Chondrocyte (in vitro differentiated cells): ENCODE measurements at regions not wholly inside any gene's neighbourhood (a gene's known extent, or its start where the extent isn't known, plus 50 kb on each side); places are given as distances from the start of the nearest gene placed in this dataset.
"Not testable (repeated sequence)": the region's sequence is repeated elsewhere in the genome, so short reads cannot be mapped to it uniquely, and the experiment has no call there.

ENCODE experiments used
- DNase-seq: peaks from one replicate; pipeline ENCODE4 v3.0.0; 2021; ENCODE audit warnings: mixed read lengths, low spot score
- H3K27ac Mint-ChIP-seq: one replicate; pipeline ENCODE4 v1.8.0; 2021; ENCODE audit warnings: mild to moderate bottlenecking, moderate library complexity, mixed read lengths; ENCODE audit not compliant: unreplicated experiment
- H3K27me3 Mint-ChIP-seq: 2 replicates; pipeline ENCODE4 v1.8.0; 2021; ENCODE audit warnings: low read depth, mixed read lengths
- H3K36me3 Mint-ChIP-seq: 2 replicates; pipeline ENCODE4 v1.8.0; 2021; ENCODE audit warnings: low read depth, mixed read lengths
- H3K4me1 Mint-ChIP-seq: 2 replicates; pipeline ENCODE4 v1.8.0; 2021; ENCODE audit warnings: low read depth, mild to moderate bottlenecking, mixed read lengths
- H3K4me3 Mint-ChIP-seq: one replicate; pipeline ENCODE4 v1.8.0; 2021; ENCODE audit warnings: mild to moderate bottlenecking, moderate library complexity, mixed read lengths; ENCODE audit not compliant: unreplicated experiment
- H3K9me3 Mint-ChIP-seq: 2 replicates; pipeline ENCODE4 v1.8.0; 2021; ENCODE audit warnings: low read depth, mixed read lengths
- TF ChIP-seq, protein P1 (sequence below): fragments of 200-600 bp; sonication (generic); IDR thresholded peaks from 2 replicates; pipeline ENCODE4 v1.5.0; 2021; ENCODE audit warnings: antibody characterized with exemption, mild to moderate bottlenecking, moderate library complexity

DNA sequence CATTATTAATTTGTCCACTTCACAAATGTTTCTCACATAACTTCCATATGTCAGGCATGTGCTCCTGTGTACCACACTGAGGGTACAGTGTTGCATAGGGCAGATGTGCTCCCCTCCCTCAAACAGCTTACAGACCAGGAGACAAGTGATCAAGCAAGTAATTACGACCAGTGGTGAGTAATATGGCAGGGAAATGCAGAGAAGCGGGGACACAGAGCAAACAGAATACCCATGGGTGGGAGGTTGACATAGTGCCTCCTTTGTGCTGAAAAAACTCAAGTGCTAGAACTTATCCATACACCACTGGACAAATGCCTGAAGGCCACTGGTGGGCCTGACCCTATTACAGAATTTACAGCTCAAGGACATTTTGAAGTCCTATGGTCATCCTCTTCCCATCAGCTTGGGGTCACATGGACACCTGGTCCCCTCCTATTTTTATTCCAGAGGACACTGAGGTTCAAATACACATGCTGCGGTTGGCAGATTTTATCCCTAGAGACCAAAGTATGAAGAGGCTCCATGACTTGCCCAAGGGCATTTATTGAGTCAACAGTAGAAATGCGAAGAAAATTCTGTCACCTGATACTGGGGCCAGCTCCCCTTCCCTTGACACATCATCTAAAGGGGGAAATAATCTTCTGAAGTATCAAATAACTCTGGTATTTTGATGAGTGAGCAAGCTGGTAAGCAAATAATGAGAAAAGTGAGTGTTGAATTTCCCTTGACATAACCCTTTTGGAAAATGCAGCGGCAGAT lies 116.6 kb downstream of the QRSL1 start:
- peaks cover 13% of the 10 kb centered on the region for H3K4me1 Mint-ChIP-seq
- TF ChIP-seq, protein P1, sequence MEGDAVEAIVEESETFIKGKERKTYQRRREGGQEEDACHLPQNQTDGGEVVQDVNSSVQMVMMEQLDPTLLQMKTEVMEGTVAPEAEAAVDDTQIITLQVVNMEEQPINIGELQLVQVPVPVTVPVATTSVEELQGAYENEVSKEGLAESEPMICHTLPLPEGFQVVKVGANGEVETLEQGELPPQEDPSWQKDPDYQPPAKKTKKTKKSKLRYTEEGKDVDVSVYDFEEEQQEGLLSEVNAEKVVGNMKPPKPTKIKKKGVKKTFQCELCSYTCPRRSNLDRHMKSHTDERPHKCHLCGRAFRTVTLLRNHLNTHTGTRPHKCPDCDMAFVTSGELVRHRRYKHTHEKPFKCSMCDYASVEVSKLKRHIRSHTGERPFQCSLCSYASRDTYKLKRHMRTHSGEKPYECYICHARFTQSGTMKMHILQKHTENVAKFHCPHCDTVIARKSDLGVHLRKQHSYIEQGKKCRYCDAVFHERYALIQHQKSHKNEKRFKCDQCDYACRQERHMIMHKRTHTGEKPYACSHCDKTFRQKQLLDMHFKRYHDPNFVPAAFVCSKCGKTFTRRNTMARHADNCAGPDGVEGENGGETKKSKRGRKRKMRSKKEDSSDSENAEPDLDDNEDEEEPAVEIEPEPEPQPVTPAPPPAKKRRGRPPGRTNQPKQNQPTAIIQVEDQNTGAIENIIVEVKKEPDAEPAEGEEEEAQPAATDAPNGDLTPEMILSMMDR = no peak
- no peak overlapping the region for H3K27ac Mint-ChIP-seq
- no peak overlapping the region for H3K4me3 Mint-ChIP-seq
- no peak for DNase-seq
- peaks cover 19% of the 10 kb centered on the region for H3K27me3 Mint-ChIP-seq
- no peaks in the 10 kb centered on the region for H3K9me3 Mint-ChIP-seq
- H3K36me3 Mint-ChIP-seq = no peaks in the 10 kb centered on the region

DNA sequence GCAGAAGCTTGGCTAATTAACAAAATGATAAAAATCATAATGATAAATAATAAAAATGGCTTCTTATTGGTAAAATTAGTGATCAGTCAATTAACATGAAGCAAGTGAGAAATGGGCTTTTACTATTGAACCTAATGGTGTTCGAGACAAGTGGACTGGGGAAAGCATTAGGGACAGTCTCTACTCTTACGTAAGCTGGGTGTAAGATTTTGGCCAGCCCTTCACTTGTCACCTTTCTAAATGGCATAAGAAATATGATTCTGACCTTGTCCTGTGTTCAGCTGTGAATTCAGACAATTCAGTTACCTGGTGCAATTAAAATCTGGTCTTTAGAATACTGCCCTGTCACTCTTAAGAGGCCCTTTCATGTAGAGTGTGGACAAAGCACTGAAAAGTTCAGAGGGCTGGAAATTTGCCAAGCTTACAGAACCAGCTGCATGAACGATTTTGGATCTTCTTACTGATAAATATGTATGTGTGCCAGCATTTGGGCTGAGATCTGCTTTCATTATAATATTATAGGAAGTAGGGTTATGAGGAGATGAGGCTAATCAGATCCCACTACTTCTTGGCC lies 115.9 kb downstream of the QRSL1 start:
- no peak for DNase-seq
- Mint-ChIP-seq H3K36me3 (no peaks in the 10 kb centered on the region), H3K9me3 (no peaks in the 10 kb centered on the region), H3K27me3 (peaks cover 18% of the 10 kb centered on the region), H3K4me3 (no peak overlapping the region), H3K4me1 (peaks cover 13% of the 10 kb centered on the region), H3K27ac (no peak overlapping the region)
- TF ChIP-seq, protein P1 = no peak

DNA sequence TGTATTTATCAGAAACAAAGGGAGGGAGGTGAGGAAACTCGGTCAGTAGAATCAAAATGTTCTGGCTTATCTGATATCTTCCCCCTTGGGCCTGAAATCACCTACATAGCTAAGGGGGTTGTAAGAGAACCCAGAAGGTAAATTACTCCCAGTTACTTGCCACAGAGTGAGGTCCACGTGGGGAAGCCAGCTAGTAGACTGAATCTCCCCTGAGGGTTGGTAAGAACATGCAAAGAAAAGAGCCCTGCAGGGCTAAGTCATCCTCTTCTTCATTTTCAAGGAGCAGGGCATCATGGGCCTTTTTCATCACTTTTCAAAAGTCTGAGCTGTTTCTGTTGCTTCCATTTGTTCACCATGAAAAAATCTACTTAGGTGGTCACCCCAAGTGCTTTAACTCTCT lies 115.4 kb downstream of the QRSL1 start:
- Mint-ChIP-seq H3K4me3 (no peak overlapping the region), H3K36me3 (no peaks in the 10 kb centered on the region), H3K9me3 (no peaks in the 10 kb centered on the region), H3K27me3 (peaks cover 18% of the 10 kb centered on the region), H3K27ac (no peak overlapping the region), H3K4me1 (peaks cover 13% of the 10 kb centered on the region)
- TF ChIP-seq, protein P1 = no peak
- DNase-seq = no peak

DNA sequence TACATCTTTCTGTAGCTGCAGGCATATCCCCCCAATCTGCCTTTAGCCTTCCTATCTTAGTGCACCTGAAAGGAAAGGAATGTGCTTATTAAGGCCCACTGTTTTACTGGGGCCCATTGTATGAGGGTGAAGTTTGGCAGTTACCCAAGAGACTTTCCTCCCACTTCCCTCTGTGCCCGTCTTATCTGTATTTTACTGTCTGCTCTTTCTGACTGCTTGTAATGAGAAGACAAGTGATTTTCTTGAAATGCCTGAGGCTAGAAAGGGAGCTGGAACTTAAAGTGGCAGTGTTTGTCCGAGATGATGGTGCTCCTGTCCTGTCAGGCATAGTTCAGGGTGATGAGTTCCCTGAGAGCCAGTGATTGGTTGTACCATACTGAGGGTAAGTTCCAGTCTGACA lies 114.7 kb downstream of the QRSL1 start:
- H3K36me3 Mint-ChIP-seq, H3K4me3 Mint-ChIP-seq: not testable (repeated sequence)
- H3K27me3 Mint-ChIP-seq = peaks cover 18% of the 10 kb centered on the region

DNA sequence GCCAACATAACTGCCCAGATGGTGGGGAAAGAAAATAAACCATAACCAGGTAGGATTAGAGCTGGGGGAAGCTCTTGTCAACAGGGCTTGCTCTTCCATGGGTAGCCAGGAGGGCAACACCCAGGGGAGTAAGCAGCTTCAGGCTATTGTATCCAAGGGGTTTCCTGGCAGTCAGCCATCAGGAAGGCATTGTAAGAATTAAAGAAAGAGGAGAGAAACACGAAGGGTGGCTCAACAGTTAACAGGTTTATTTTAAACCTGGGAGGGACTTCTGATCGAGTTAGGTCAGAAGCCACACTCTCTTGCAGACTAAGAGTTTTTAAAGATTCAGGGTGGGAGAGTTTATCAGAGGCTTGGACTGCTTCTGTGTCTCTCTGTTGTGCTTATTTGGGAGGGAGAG lies 114.2 kb downstream of the QRSL1 start:
- Mint-ChIP-seq H3K4me1 (peaks cover 13% of the 10 kb centered on the region), H3K36me3 (no peaks in the 10 kb centered on the region), H3K27ac (no peak overlapping the region), H3K4me3 (no peak overlapping the region), H3K9me3 (no peaks in the 10 kb centered on the region), H3K27me3 (peaks cover 15% of the 10 kb centered on the region)
- TF ChIP-seq, protein P1 = no peak
- no peak for DNase-seq

More for the DNA sequence above, 114.7 kb downstream of the QRSL1 start:
- DNase-seq, H3K27ac Mint-ChIP-seq, H3K9me3 Mint-ChIP-seq: not testable (repeated sequence)
- peaks cover 13% of the 10 kb centered on the region for H3K4me1 Mint-ChIP-seq

DNA sequence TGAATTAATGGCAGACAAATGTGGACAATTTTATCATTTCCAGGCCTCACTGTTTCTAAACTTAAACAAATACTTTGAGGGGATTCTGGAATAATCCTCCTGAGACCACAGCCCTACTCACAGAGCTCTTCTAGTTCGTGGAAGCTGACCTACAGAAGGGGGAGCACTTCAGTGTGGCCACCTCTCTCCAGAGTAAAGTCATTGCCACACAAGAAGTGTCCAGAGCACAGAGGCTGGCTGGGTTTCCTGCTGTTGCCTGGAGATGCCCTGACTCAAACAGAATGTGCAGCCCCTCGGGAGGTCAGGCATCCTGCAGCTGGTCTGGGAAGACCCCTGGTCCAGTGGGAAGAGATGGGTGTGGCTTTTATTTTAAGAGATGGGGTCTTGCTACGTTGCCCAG lies 110.9 kb downstream of the QRSL1 start:
- Mint-ChIP-seq H3K9me3 (peaks cover 4% of the 10 kb centered on the region), H3K27ac (no peak overlapping the region), H3K4me3 (no peak overlapping the region), H3K4me1 (no peaks in the 10 kb centered on the region), H3K27me3 (peaks cover 38% of the 10 kb centered on the region), H3K36me3 (no peaks in the 10 kb centered on the region)
- no peak for DNase-seq
- TF ChIP-seq, protein P1 = no peak
